ENCODE measurements at regions not wholly inside any gene's neighbourhood (a gene's known extent, or its start where the extent isn't known, plus 50 kb on each side); places are given as distances from the start of the nearest gene placed in this dataset.
"Not testable (repeated sequence)": the region's sequence is repeated elsewhere in the genome, so short reads cannot be mapped to it uniquely, and the experiment has no call there.

GRCh38 chrX:109785053-109785452, 52.0 kb upstream of the ACSL4 start:
- Histone ChIP-seq H3K9ac (ENCODE audit: control insufficient read depth, extremely low read depth, insufficient read depth, low read length) (no peak overlapping the region), H3K4me3 (ENCODE audit: control insufficient read depth in 2 of 3, extremely low read depth in 1 of 3, insufficient read depth in 2 of 3, low read depth in 1 of 3, low read length in 3 of 3) (no peak overlapping the region), H3K9me3 (ENCODE audit: control insufficient read depth, low read depth, low read length) (no peaks in the 10 kb centered on the region), H3K36me3 (ENCODE audit: control insufficient read depth in 2 of 2, extremely low read depth in 1 of 2, insufficient read depth in 2 of 2, low read length in 2 of 2) (no peaks in the 10 kb centered on the region), H4K20me1 (ENCODE audit: control insufficient read depth, extremely low read depth, insufficient read depth, low read length) (no peaks in the 10 kb centered on the region), H2AFZ (ENCODE audit: control insufficient read depth, low read length) (no peak overlapping the region), H3K4me2 (ENCODE audit: control insufficient read depth, extremely low read depth, insufficient read depth, low read depth, low read length) (no peak overlapping the region), H3K27ac (ENCODE audit: control insufficient read depth, insufficient read depth, low read length) (no peak overlapping the region), H3K4me1 (ENCODE audit: control insufficient read depth, extremely low read depth, insufficient read depth, low read length) (peaks cover 14% of the 10 kb centered on the region), H3K27me3 (ENCODE audit: control insufficient read depth, extremely low read depth, insufficient read depth, low read length) (no peaks in the 10 kb centered on the region), H3K79me2 (ENCODE audit: control insufficient read depth, insufficient read depth, low read length) (no peaks in the 10 kb centered on the region), H3K9me1 (ENCODE audit: control insufficient read depth, extremely low read depth, insufficient read depth, low read length) (no peaks in the 10 kb centered on the region)
- TF ChIP-seq, protein P1, sequence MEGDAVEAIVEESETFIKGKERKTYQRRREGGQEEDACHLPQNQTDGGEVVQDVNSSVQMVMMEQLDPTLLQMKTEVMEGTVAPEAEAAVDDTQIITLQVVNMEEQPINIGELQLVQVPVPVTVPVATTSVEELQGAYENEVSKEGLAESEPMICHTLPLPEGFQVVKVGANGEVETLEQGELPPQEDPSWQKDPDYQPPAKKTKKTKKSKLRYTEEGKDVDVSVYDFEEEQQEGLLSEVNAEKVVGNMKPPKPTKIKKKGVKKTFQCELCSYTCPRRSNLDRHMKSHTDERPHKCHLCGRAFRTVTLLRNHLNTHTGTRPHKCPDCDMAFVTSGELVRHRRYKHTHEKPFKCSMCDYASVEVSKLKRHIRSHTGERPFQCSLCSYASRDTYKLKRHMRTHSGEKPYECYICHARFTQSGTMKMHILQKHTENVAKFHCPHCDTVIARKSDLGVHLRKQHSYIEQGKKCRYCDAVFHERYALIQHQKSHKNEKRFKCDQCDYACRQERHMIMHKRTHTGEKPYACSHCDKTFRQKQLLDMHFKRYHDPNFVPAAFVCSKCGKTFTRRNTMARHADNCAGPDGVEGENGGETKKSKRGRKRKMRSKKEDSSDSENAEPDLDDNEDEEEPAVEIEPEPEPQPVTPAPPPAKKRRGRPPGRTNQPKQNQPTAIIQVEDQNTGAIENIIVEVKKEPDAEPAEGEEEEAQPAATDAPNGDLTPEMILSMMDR (optimal IDR thresholded peaks at IDR 0.05 in 1 of 3, IDR thresholded peaks at IDR 0.05 in 1 of 3, conservative IDR thresholded peaks at IDR 0.05 in 1 of 3; ENCODE audit: extremely low read depth in 1 of 3, insufficient read depth in 2 of 3, low read length in 3 of 3): no peak
- TF ChIP-seq EZH2 (IDR thresholded peaks at IDR 0.05; ENCODE audit: low read length): no peak
- dilution Hi-C loops (cut with MboI; ENCODE audit: extremely low pct_ligation_motif_present, low sequenced_read_pairs): no loop called here
- DNase-seq (ENCODE audit: low read depth, low spot score) (no peak), FAIRE-seq (no peak)

- H3K9me1 ChIP-seq (ENCODE audit: control insufficient read depth, extremely low read depth, insufficient read depth, low read length); H3K4me3 ChIP-seq (ENCODE audit: control insufficient read depth in 2 of 3, extremely low read depth in 1 of 3, insufficient read depth in 2 of 3, low read depth in 1 of 3, low read length in 3 of 3); H3K4me2 ChIP-seq (ENCODE audit: control insufficient read depth, extremely low read depth, insufficient read depth, low read depth, low read length); H3K9ac ChIP-seq (ENCODE audit: control insufficient read depth, extremely low read depth, insufficient read depth, low read length); H2AFZ ChIP-seq (ENCODE audit: control insufficient read depth, low read length); FAIRE-seq; H3K79me2 ChIP-seq (ENCODE audit: control insufficient read depth, insufficient read depth, low read length); H3K36me3 ChIP-seq (ENCODE audit: control insufficient read depth in 2 of 2, extremely low read depth in 1 of 2, insufficient read depth in 2 of 2, low read length in 2 of 2); dilution Hi-C loops (cut with MboI; ENCODE audit: extremely low pct_ligation_motif_present, low sequenced_read_pairs); H3K9me3 ChIP-seq (ENCODE audit: control insufficient read depth, low read depth, low read length); H3K27me3 ChIP-seq (ENCODE audit: control insufficient read depth, extremely low read depth, insufficient read depth, low read length); DNase-seq (ENCODE audit: low read depth, low spot score); H3K27ac ChIP-seq (ENCODE audit: control insufficient read depth, insufficient read depth, low read length); H4K20me1 ChIP-seq (ENCODE audit: control insufficient read depth, extremely low read depth, insufficient read depth, low read length): not testable (repeated sequence)
- peaks cover 13% of the 10 kb centered on the region for H3K4me1 ChIP-seq (ENCODE audit: control insufficient read depth, extremely low read depth, insufficient read depth, low read length)
Measured at GRCh38 chrX:109790511-109790910, 57.5 kb upstream of the ACSL4 start.

DNA sequence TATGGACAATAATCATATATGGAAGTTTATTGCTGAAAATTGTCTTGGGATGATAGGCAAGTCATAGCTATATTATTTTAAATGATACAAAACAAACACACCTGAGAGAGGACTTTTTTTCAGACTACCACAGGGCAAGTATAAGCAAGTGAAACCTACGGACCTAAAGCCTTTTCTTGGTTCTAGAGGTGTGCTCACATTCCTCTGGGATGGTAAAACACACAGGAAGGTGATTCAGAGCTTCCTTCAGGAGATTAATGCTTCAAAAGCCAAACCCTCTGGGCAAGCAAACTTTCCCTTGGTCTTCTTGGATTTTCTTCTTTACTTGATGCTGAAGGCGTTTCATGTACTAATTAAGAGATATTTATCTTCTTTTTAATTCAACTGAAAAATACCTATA, 60.1 kb upstream of the ACSL4 start:
- Histone ChIP-seq H3K9ac (ENCODE audit: control insufficient read depth, extremely low read depth, insufficient read depth, low read length) (no peak overlapping the region), H3K4me3 (ENCODE audit: control insufficient read depth in 2 of 3, extremely low read depth in 1 of 3, insufficient read depth in 2 of 3, low read depth in 1 of 3, low read length in 3 of 3) (no peak overlapping the region), H2AFZ (ENCODE audit: control insufficient read depth, low read length) (no peak overlapping the region), H3K79me2 (ENCODE audit: control insufficient read depth, insufficient read depth, low read length) (no peaks in the 10 kb centered on the region), H3K4me2 (ENCODE audit: control insufficient read depth, extremely low read depth, insufficient read depth, low read depth, low read length) (peak overlapping the region; percentile 11), H3K36me3 (ENCODE audit: control insufficient read depth in 2 of 2, extremely low read depth in 1 of 2, insufficient read depth in 2 of 2, low read length in 2 of 2) (no peaks in the 10 kb centered on the region), H3K9me3 (ENCODE audit: control insufficient read depth, low read depth, low read length) (no peaks in the 10 kb centered on the region), H3K27me3 (ENCODE audit: control insufficient read depth, extremely low read depth, insufficient read depth, low read length) (no peaks in the 10 kb centered on the region), H3K9me1 (ENCODE audit: control insufficient read depth, extremely low read depth, insufficient read depth, low read length) (no peaks in the 10 kb centered on the region), H4K20me1 (ENCODE audit: control insufficient read depth, extremely low read depth, insufficient read depth, low read length) (no peaks in the 10 kb centered on the region), H3K4me1 (ENCODE audit: control insufficient read depth, extremely low read depth, insufficient read depth, low read length) (peaks cover 13% of the 10 kb centered on the region), H3K27ac (ENCODE audit: control insufficient read depth, insufficient read depth, low read length) (peak overlapping the region; percentile 10)
- FAIRE-seq: peak; percentile 88
- dilution Hi-C loops (cut with MboI; ENCODE audit: extremely low pct_ligation_motif_present, low sequenced_read_pairs): no loop called here
- TF ChIP-seq EZH2 (IDR thresholded peaks at IDR 0.05; ENCODE audit: low read length): no peak
- TF ChIP-seq, protein P1 (optimal IDR thresholded peaks at IDR 0.05 in 1 of 3, IDR thresholded peaks at IDR 0.05 in 1 of 3, conservative IDR thresholded peaks at IDR 0.05 in 1 of 3; ENCODE audit: extremely low read depth in 1 of 3, insufficient read depth in 2 of 3, low read length in 3 of 3): no peak
- peak; percentile 33 for DNase-seq (ENCODE audit: low read depth, low spot score)

Data from keratinocyte (primary cell).